Keratinocyte (primary cell): ENCODE measurements at regions not wholly inside any gene's neighbourhood (a gene's known extent, or its start where the extent isn't known, plus 50 kb on each side); places are given as distances from the start of the nearest gene placed in this dataset.

Experiments used
- DNase-seq: peaks from one replicate; pipeline ENCODE4 v3.0.0-alpha.2; 2011; ENCODE audit warnings: low read depth, missing footprints, low spot score
- FAIRE-seq: peaks from 2 replicates; lab custom pipeline; 2011; peaks lifted over from hg19 to GRCh38; lab: Jason Lieb, UNC
- H2AFZ ChIP-seq: 2 replicates; pipeline ENCODE4 v1.6.0; 2012; ENCODE audit warnings: low read length, control low read depth, inconsistent platforms; ENCODE audit not compliant: control insufficient read depth
- H3K27ac ChIP-seq: 2 replicates; pipeline ENCODE4 v1.5.1; 2011; ENCODE audit warnings: low read length; ENCODE audit not compliant: control insufficient read depth, insufficient read depth
- H3K27me3 ChIP-seq: 3 replicates; pipeline ENCODE4 v1.6.0; 2011; ENCODE audit warnings: low read length; ENCODE audit not compliant: control insufficient read depth, insufficient read depth; ENCODE audit errors: extremely low read depth
- H3K36me3 ChIP-seq, 2 experiments: 2 replicates in 1 of 2; 3 replicates in 1 of 2; pipeline ENCODE4 v1.5.1; 2011; ENCODE audit warnings: low read length in 2 of 2, mild to moderate bottlenecking in 1 of 2; ENCODE audit not compliant: control insufficient read depth in 2 of 2, insufficient read depth in 2 of 2; ENCODE audit errors: extremely low read depth in 1 of 2
- H3K4me1 ChIP-seq: 3 replicates; pipeline ENCODE4 v1.5.1; 2011; ENCODE audit warnings: low read length; ENCODE audit not compliant: control insufficient read depth, insufficient read depth; ENCODE audit errors: extremely low read depth
- H3K4me2 ChIP-seq: 3 replicates; pipeline ENCODE4 v1.6.0; 2011; ENCODE audit warnings: low read depth, low read length; ENCODE audit not compliant: control insufficient read depth, insufficient read depth; ENCODE audit errors: extremely low read depth
- H3K4me3 ChIP-seq, 3 experiments: fragments of 200-600 bp in 1 of 3; sonication (generic) in 1 of 3; 2 replicates in 2 of 3; 3 replicates in 1 of 3; pipeline ENCODE4 v1.5.1; 2011 to 2016; ENCODE audit warnings: low read length in 3 of 3, mild to moderate bottlenecking in 3 of 3, control low read depth in 2 of 3, inconsistent platforms in 1 of 3, low read depth in 1 of 3, mixed read lengths in 1 of 3, mixed run types in 1 of 3, moderate library complexity in 1 of 3; ENCODE audit not compliant: control insufficient read depth in 2 of 3, insufficient read depth in 2 of 3; ENCODE audit errors: extremely low read depth in 1 of 3
- H3K79me2 ChIP-seq: 2 replicates; pipeline ENCODE4 v1.6.0; 2012; ENCODE audit warnings: low read length; ENCODE audit not compliant: control insufficient read depth, insufficient read depth
- H3K9ac ChIP-seq: 3 replicates; pipeline ENCODE4 v1.6.0; 2011; ENCODE audit warnings: low read length; ENCODE audit not compliant: control insufficient read depth, insufficient read depth; ENCODE audit errors: extremely low read depth
- H3K9me1 ChIP-seq: 3 replicates; pipeline ENCODE4 v1.6.0; 2011; ENCODE audit warnings: low read length; ENCODE audit not compliant: control insufficient read depth, insufficient read depth; ENCODE audit errors: extremely low read depth
- H3K9me3 ChIP-seq: 2 replicates; pipeline ENCODE4 v1.5.1; 2012; ENCODE audit warnings: low read depth, low read length; ENCODE audit not compliant: control insufficient read depth
- H4K20me1 ChIP-seq: 3 replicates; pipeline ENCODE4 v1.6.0; 2011; ENCODE audit warnings: low read length; ENCODE audit not compliant: control insufficient read depth, insufficient read depth; ENCODE audit errors: extremely low read depth
- CTCF ChIP-seq, 3 experiments: IDR thresholded peaks in 1 of 3; conservative IDR thresholded peaks in 1 of 3; optimal IDR thresholded peaks in 1 of 3; 2 replicates in 2 of 3; 3 replicates in 1 of 3; pipeline versions ENCODE3 to v1.5.1; 2011; ENCODE audit warnings: low read length in 3 of 3, mild to moderate bottlenecking in 3 of 3, moderate library complexity in 2 of 3, control low read depth in 1 of 3, inconsistent platforms in 1 of 3; ENCODE audit not compliant: insufficient read depth in 2 of 3; ENCODE audit errors: extremely low read depth in 1 of 3
- EZH2 ChIP-seq: IDR thresholded peaks from one replicate; pipeline ENCODE4 v1.6.1; 2012; ENCODE audit warnings: inconsistent platforms, mild to moderate bottlenecking, low read length, moderate library complexity
- dilution Hi-C: fragments of 300-500 bp; cut with MboI; formaldehyde crosslinking; loops from one replicate; pipeline ENCODE4 v1.7.0; 2020; ENCODE audit warnings: low sequenced_read_pairs; ENCODE audit not compliant: extremely low pct_ligation_motif_present

- Histone ChIP-seq H3K36me3 (no peaks in the 10 kb centered on the region), H3K27ac (no peak overlapping the region), H3K4me3 (no peak overlapping the region), H3K9ac (no peak overlapping the region), H3K4me1 (no peaks in the 10 kb centered on the region), H3K4me2 (no peak overlapping the region), H3K9me1 (no peaks in the 10 kb centered on the region), H3K79me2 (no peaks in the 10 kb centered on the region), H4K20me1 (no peaks in the 10 kb centered on the region), H2AFZ (no peak overlapping the region), H3K27me3 (no peaks in the 10 kb centered on the region), H3K9me3 (no peaks in the 10 kb centered on the region)
- DNase-seq (no peak), FAIRE-seq (no peak)
- dilution Hi-C loops, result no loop called here
- TF ChIP-seq EZH2, result no peak
- TF ChIP-seq CTCF (optimal IDR thresholded peaks at IDR 0.05 in 1 of 3, IDR thresholded peaks at IDR 0.05 in 1 of 3, conservative IDR thresholded peaks at IDR 0.05 in 1 of 3; ENCODE audit: extremely low read depth in 1 of 3, insufficient read depth in 2 of 3, low read length in 3 of 3), result no peak
Measured at GRCh38 chr13:66139250-66139649, 1090.9 kb downstream of the PCDH9 start.

- no peak for TF ChIP-seq EZH2
- TF ChIP-seq CTCF (optimal IDR thresholded peaks at IDR 0.05 in 1 of 3, IDR thresholded peaks at IDR 0.05 in 1 of 3, conservative IDR thresholded peaks at IDR 0.05 in 1 of 3; ENCODE audit: extremely low read depth in 1 of 3, insufficient read depth in 2 of 3, low read length in 3 of 3), result no peak
Measured at GRCh38 chr13:66138172-66138811, 1091.8 kb downstream of the PCDH9 start.

More at GRCh38 chr13:66138172-66138811, 1091.8 kb downstream of the PCDH9 start:
- H4K20me1 ChIP-seq, result no peaks in the 10 kb centered on the region
- no peak overlapping the region for H3K27ac ChIP-seq
- H3K4me3 ChIP-seq, result no peak overlapping the region
- no peaks in the 10 kb centered on the region for H3K79me2 ChIP-seq
- FAIRE-seq (no peak), DNase-seq (no peak)
- H3K36me3 ChIP-seq, result no peaks in the 10 kb centered on the region
- H2AFZ ChIP-seq, result no peak overlapping the region
- no peaks in the 10 kb centered on the region for H3K9me1 ChIP-seq
- H3K4me2 ChIP-seq, result no peak overlapping the region
- H3K9ac ChIP-seq, result no peak overlapping the region
- no peaks in the 10 kb centered on the region for H3K27me3 ChIP-seq
- dilution Hi-C loops, result no loop called here
- H3K4me1 ChIP-seq, result no peaks in the 10 kb centered on the region
- H3K9me3 ChIP-seq, result no peaks in the 10 kb centered on the region
